Loucy (cell line): ENCODE measurements at regions not wholly inside any gene's neighbourhood (a gene's known extent, or its start where the extent isn't known, plus 50 kb on each side); places are given as distances from the start of the nearest gene placed in this dataset.
"Not testable (repeated sequence)": the region's sequence is repeated elsewhere in the genome, so short reads cannot be mapped to it uniquely, and the experiment has no call there.

Experiments used
- EZH2phosphoT487 ChIP-seq: fragments of 200-600 bp; IDR thresholded peaks from 2 replicates; pipeline ENCODE4 v1.6.1; 2018; ENCODE audit warnings: antibody characterized with exemption, mild to moderate bottlenecking, moderate library complexity, borderline replicate concordance
- TF ChIP-seq, protein P1 (sequence below): fragments of 200-600 bp; sonication (generic); conservative IDR thresholded peaks from 2 replicates; pipeline ENCODE4 v1.5.1; 2014; ENCODE audit warnings: mild to moderate bottlenecking, antibody characterized with exemption, low read length

DNA sequence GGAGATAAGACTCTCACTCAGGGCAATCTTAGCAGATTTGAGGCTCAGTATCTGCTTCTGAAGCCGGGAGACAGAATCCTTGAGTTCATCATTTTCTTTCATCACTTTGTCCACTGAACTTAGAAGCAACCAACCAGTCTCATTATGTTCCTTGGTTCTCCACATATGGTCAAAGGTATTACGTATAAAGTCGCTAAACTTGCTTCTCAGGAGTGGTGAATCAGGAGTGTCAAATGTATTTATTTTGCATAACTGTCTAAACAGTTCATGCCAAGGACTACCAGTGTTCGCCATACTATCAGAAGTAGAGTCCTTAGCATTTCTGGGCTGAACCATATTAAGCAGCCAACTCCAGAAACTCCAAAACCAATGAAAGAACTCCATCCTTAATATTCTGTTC is 163.0 kb upstream of the ZNF184 start:
- TF ChIP-seq, protein P1, sequence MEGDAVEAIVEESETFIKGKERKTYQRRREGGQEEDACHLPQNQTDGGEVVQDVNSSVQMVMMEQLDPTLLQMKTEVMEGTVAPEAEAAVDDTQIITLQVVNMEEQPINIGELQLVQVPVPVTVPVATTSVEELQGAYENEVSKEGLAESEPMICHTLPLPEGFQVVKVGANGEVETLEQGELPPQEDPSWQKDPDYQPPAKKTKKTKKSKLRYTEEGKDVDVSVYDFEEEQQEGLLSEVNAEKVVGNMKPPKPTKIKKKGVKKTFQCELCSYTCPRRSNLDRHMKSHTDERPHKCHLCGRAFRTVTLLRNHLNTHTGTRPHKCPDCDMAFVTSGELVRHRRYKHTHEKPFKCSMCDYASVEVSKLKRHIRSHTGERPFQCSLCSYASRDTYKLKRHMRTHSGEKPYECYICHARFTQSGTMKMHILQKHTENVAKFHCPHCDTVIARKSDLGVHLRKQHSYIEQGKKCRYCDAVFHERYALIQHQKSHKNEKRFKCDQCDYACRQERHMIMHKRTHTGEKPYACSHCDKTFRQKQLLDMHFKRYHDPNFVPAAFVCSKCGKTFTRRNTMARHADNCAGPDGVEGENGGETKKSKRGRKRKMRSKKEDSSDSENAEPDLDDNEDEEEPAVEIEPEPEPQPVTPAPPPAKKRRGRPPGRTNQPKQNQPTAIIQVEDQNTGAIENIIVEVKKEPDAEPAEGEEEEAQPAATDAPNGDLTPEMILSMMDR, result not testable (repeated sequence)
- TF ChIP-seq EZH2phosphoT487, result not testable (repeated sequence)
